Islet precursor cell (in vitro differentiated cells): ENCODE measurements at regions not wholly inside any gene's neighbourhood (a gene's known extent, or its start where the extent isn't known, plus 50 kb on each side); places are given as distances from the start of the nearest gene placed in this dataset.

Source experiments
- DNase-seq: peaks from one replicate; pipeline ENCODE4 v3.0.0-alpha.2; 2018

GRCh38 chr15:69530991-69531664 lies 78.5 kb downstream of the RPLP1 start:
- DNase-seq: no peak

DNA sequence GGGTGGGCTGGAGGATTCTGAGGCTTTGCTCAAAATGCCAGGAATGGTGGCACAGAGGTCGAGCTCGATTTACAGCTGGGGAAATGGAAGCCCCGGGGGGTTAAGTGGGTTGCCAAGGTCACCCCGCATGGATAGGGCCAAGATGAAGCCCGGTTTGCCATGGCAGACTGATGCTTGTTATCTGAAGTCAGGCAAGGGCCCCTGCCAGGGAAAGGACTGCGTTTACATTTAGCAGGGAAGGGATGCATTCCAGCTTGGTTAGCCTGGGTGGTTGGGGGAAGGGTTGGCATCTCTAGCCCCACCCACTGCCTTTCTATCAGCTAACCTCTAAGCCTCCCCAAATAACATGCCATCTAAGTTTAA lies 79.0 kb downstream of the RPLP1 start:
- DNase-seq: peak; percentile 54

- DNase-seq: peak; percentile 46
These were observed 79.4 kb downstream of the RPLP1 start for GRCh38 chr15:69532066-69532465.

- DNase-seq: no peak
These were observed 80.2 kb downstream of the RPLP1 start for GRCh38 chr15:69532856-69533255.

DNA sequence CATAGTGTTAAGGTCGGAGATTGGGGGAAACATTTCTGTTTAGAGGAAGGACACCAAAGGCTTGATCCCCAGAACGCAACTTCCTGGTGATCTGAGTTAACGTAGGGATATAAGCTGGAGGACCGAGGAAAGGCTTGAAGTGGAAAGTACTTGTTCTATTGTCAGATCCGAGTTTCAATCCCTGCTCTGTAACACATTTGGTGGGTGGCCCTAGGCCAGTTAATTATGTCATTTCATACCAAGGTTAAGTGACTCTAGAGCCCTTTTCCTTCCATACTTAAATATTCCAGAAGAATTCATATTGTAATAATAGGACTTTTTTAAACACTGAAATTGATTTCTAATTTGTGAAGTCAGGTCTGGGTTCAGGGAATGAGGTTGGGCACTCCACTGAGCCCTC lies 80.9 kb downstream of the RPLP1 start:
- DNase-seq: no peak

- peak; percentile 43 for DNase-seq
These were observed 82.6 kb downstream of the RPLP1 start for GRCh38 chr15:69535101-69535638.

DNA sequence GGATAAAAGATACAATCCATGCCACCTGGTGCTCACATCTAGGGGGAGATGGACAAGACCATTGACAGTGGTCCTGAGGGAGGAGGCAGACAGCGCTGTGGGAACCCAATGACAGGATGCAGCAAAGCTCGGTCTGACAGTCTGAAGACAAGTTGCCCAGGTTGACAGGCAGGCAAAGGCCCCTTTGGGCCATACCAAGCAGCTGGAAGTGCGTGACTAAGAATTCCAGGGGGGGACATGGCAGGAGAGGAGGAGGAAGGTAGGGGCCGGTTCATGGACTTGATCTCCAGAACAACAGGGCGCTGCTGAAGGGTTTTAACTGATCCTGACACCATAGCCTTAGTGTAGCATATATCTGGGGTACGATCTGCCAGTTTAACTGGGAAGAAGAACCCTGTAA lies 83.4 kb downstream of the RPLP1 start:
- DNase-seq: no peak

- no peak for DNase-seq
These were observed 84.3 kb downstream of the RPLP1 start for GRCh38 chr15:69536726-69537512.

GRCh38 chr15:69537901-69538300 lies 85.3 kb downstream of the RPLP1 start:
- DNase-seq: no peak

DNA sequence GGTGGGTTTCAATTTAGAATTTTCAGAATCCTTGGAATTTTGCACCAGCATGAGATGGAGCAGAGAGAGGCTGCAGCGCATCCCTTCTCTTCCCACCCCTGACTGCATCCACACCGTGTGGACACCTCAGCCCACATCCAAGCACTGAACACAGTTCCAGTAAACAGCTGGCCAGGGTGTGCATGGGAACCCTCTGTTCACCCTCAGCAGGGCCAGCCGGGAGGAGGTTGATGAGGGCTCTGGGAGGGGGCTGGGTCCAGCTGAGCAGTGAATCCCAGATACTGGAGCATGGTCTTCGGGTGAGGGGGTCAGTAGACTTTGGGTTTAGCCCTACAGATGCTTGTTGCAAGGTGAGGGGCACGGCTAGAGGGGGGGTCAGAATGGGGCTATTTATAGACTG lies 85.8 kb downstream of the RPLP1 start:
- DNase-seq: no peak

- DNase-seq: no peak
These were observed 86.7 kb downstream of the RPLP1 start for GRCh38 chr15:69539345-69539744.

DNA sequence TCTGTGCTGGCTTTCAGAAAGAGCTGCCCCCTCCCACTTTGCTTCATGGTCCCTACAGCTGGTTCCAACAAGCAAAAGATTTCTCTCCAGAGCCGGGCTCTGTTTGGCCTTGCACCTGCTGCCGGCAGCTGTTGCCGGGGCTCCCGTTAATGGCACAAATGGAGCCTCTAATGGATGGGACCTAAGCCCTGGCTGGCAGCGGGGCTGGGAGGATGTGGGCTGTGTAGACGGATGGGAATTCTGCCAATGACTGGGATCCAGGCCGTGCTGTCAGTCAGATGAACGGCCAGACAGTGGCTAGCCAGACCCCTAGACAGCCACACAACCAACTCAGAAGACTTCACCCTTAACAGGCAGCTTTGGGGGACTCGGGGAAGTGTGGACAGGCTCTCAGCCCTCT lies 88.0 kb downstream of the RPLP1 start:
- DNase-seq: peak; percentile 40

DNA sequence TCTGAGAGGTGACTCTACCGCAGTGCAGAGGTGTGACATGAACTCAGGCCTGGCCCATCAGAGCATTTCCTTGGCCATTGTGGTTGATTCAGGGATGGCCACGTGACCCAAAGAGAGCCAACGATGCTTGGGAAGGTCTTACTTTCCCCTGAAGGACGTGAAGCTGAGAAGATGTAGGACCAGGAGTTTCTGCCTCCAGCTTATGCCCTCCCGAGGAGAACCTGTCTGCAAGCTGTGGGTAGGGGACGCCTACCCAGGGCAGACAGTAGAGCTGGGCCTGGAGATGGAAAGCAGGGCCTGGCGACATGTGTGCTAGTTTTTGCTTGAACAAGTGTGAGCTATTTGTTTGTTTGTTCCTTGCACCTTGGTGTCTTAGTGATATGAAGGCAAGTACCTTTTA lies 89.4 kb downstream of the RPLP1 start:
- DNase-seq: no peak

GRCh38 chr15:69543681-69544364 lies 91.2 kb downstream of the RPLP1 start:
- DNase-seq: no peak

DNA sequence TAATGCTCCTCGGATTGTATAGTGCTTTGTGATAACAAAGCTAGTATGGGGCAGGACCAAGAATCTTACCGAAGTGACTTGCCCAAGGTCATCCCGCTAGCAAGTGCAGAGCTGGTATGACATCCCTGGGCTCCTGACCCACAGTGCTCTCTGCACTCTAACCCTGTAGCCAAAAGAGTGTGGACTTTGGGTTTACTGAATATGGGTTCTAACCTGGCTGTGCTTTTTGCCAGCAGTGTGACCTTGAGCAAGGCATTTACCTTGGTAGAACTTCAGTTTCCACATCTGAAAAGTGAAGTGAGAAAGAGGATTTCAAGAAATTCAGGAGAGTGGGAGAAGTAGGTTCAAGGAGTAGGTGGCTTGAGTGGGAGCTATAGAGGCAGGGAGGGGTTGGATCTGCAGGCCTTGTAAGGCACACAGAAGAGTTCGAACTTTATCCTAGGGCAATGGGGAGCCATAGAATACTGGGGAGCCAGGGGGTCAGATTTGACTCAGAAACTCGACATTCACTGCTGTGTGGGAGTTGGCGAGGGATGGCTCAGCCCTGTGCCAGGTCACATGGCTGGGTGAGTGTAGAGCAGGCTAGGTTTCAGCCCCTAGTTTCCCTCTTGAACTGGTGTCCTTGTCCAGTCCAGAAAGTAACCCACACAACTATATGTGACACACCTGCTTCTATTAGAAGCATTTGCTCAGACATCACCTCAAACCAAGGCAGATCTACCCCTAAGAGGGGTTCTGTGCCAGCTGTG lies 91.9 kb downstream of the RPLP1 start:
- no peak for DNase-seq

GRCh38 chr15:69546182-69546581 lies 93.6 kb downstream of the RPLP1 start:
- DNase-seq: no peak

DNA sequence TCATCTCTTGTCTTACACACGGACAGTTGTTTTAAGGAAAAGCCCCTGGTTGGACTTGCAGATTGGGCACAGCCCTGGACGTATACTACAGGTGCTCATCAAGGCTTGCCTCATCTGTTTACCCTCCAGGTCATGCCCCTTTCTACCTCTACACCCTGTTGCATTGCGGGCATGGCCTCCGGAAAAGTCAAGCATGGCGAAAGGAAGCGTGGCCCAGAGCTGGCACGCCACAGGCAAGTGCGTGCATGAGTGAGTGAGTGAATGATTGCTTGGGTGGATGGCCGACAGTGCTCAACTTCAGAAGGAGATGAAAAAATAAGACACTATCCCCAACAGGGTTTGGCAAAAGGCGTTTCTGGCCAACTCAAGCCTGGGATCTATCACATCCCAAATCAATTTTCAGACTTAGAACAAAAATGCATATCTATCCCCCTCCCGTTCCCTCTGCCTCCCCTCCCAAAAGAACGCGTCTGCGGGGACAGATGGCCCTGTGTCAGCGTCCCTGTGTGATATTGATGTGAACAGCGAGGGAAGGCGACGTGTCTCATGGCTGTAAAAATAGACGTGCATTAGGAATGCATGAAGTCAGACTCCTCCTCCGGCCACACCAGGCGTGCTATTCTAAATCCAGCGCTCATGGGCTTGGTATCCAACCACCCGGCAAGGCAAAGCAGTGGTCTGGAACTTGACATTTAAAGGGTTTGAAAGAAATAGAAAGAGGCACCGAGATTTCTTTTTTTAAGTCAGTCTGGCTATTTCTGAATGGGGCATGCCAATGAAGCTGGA lies 96.0 kb downstream of the RPLP1 start:
- no peak for DNase-seq

- DNase-seq: no peak
These were observed 98.9 kb downstream of the RPLP1 start for GRCh38 chr15:69551391-69552056.

DNA sequence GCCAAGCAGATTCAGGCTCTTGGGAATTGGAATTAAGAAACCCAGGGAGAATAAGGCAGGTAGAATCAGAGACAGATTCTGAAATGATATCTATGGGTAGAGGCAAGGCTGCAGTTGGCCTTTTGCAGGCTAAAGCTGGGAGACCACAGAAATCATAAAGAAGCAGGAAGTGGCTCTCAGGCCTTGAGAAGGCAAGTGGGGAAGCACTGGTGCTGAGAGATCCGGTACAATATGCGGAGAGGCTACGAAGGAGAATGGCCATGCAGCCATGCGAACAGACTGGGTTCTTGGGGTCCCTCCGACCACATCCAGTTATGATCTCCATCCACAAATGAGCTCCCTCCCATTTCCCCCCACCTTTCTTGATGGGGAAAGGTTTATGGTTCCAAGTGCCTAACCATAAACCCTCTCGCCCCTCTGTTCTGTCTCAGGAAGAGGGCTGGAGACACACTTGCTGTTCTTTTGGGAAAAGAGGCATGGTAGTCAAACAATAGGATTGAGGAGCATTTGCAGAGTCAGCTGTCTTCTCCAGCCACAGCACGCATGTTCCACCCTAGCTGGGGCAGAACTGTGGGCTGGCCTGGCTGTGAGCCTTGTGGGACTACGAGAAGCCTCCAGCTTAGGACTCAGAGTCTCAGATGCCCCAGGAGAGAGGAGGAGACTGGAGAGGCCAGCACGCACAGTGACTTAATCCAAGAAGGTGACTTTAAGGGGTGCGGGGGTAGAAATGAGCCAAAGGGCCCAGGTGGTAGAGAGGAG lies 99.6 kb downstream of the RPLP1 start:
- no peak for DNase-seq

- no peak for DNase-seq
These were observed 101.1 kb downstream of the RPLP1 start for GRCh38 chr15:69553686-69554085.
